ENCODE measurements at regions not wholly inside any gene's neighbourhood (a gene's known extent, or its start where the extent isn't known, plus 50 kb on each side); places are given as distances from the start of the nearest gene placed in this dataset.
"Not testable (repeated sequence)": the region's sequence is repeated elsewhere in the genome, so short reads cannot be mapped to it uniquely, and the experiment has no call there.

- WGBS = 39% methylated on average over 5 of the region's 5 CpGs
- DNase-seq (ENCODE audit: low spot score) = no peak
- Histone ChIP-seq H3K27me3 (replicated peaks; ENCODE audit: insufficient read depth) (no peaks in the 10 kb centered on the region), H3K4me3 (no peak overlapping the region), H3K27ac (no peak overlapping the region), H3K36me3 (no peaks in the 10 kb centered on the region), H3K4me1 (replicated peaks) (no peaks in the 10 kb centered on the region), H3K9me3 (no peaks in the 10 kb centered on the region)
- intact Hi-C loops (cut with DNase I) = no loop called here
- TF ChIP-seq POLR2A (IDR thresholded peaks at IDR 0.05) (no peak), CTCF (IDR thresholded peaks at IDR 0.05) (no peak), POLR2AphosphoS5 (IDR thresholded peaks at IDR 0.05) (no peak)
Observed at GRCh38 chr5:103867857-103868598, 305.4 kb upstream of the NUDT12 start.

- Histone ChIP-seq H3K27ac (no peak overlapping the region), H3K4me3 (no peak overlapping the region), H3K36me3 (no peaks in the 10 kb centered on the region), H3K4me1 (replicated peaks) (no peaks in the 10 kb centered on the region), H3K9me3 (no peaks in the 10 kb centered on the region), H3K27me3 (replicated peaks; ENCODE audit: insufficient read depth) (no peaks in the 10 kb centered on the region)
- TF ChIP-seq CTCF (IDR thresholded peaks at IDR 0.05) = no peak
- TF ChIP-seq POLR2A (IDR thresholded peaks at IDR 0.05) = no peak
- WGBS = 95% methylated on average over 1 of the region's 1 CpG
- DNase-seq (ENCODE audit: low spot score) = no peak
- intact Hi-C loops (cut with DNase I) = no loop called here
Observed at GRCh38 chr5:103866169-103866568, 303.6 kb upstream of the NUDT12 start.

GRCh38 chr5:103862398-103862797 is 299.8 kb upstream of the NUDT12 start:
- WGBS = 50% methylated on average over 3 of the region's 3 CpGs
- no peak overlapping the region for H3K4me3 ChIP-seq
- no peaks in the 10 kb centered on the region for H3K9me3 ChIP-seq
- H3K27ac ChIP-seq = no peak overlapping the region
- intact Hi-C loops (cut with DNase I) = no loop called here
- TF ChIP-seq POLR2AphosphoS5 (IDR thresholded peaks at IDR 0.05) (no peak), POLR2A (IDR thresholded peaks at IDR 0.05) (no peak), CTCF (IDR thresholded peaks at IDR 0.05) (no peak)
- no peaks in the 10 kb centered on the region for H3K4me1 ChIP-seq (replicated peaks)
- H3K27me3 ChIP-seq (replicated peaks; ENCODE audit: insufficient read depth) = no peaks in the 10 kb centered on the region
- H3K36me3 ChIP-seq = no peaks in the 10 kb centered on the region
- DNase-seq (ENCODE audit: low spot score) = no peak

- DNase-seq (ENCODE audit: low spot score) = no peak
- no peaks in the 10 kb centered on the region for H3K4me1 ChIP-seq (replicated peaks)
- intact Hi-C loops (cut with DNase I) = no loop called here
- H3K36me3 ChIP-seq = no peaks in the 10 kb centered on the region
- no peaks in the 10 kb centered on the region for H3K27me3 ChIP-seq (replicated peaks; ENCODE audit: insufficient read depth)
- TF ChIP-seq POLR2A (IDR thresholded peaks at IDR 0.05) (no peak), CTCF (IDR thresholded peaks at IDR 0.05) (no peak), POLR2AphosphoS5 (IDR thresholded peaks at IDR 0.05) (no peak)
- no peaks in the 10 kb centered on the region for H3K9me3 ChIP-seq
- no peak overlapping the region for H3K27ac ChIP-seq
- H3K4me3 ChIP-seq = no peak overlapping the region
- 87% methylated on average over 3 of the region's 3 CpGs for WGBS
Observed at GRCh38 chr5:103860327-103860726, 297.7 kb upstream of the NUDT12 start.

- 93% methylated on average over 3 of the region's 3 CpGs for WGBS
- H3K4me3 ChIP-seq; H3K27ac ChIP-seq; DNase-seq (ENCODE audit: low spot score); intact Hi-C loops (cut with DNase I); H3K36me3 ChIP-seq; H3K27me3 ChIP-seq (replicated peaks; ENCODE audit: insufficient read depth); H3K9me3 ChIP-seq; H3K4me1 ChIP-seq (replicated peaks): not testable (repeated sequence)
Observed at GRCh38 chr5:103858367-103858766, 295.8 kb upstream of the NUDT12 start.
